ENCODE measurements at regions not wholly inside any gene's neighbourhood (a gene's known extent, or its start where the extent isn't known, plus 50 kb on each side); places are given as distances from the start of the nearest gene placed in this dataset.

DNA sequence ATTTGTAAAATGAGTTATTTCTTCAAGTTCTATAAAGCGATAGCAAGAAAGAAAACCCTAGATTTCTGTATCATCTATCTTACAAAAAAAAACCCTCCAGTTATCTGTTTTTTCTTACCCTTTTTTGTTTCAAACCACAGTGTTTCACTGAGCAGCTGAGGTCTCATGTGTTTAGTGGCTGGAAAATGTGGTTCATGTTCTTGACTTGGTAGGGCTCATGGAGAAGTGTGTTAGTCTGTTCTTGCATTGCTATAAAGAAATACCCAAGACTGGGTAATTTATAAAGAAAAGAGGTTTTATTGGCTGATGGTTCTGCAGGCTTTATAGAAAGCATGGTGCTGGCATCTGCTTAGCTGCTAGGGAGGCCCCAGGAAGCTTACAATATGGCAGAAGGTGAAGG is 147.3 kb upstream of the NABP1 start:
- TF ChIP-seq GATA3 (IDR thresholded peaks at IDR 0.05; ENCODE audit: low read depth, low read length) (no peak), GATA2 (IDR thresholded peaks at IDR 0.05; ENCODE audit: low read depth, low read length) (no peak)
